Keratinocyte (primary cell): ENCODE measurements at regions not wholly inside any gene's neighbourhood (a gene's known extent, or its start where the extent isn't known, plus 50 kb on each side); places are given as distances from the start of the nearest gene placed in this dataset.

Source experiments
- EZH2 ChIP-seq: IDR thresholded peaks from one replicate; pipeline ENCODE4 v1.6.1; 2012; ENCODE audit warnings: inconsistent platforms, mild to moderate bottlenecking, low read length, moderate library complexity
- TF ChIP-seq, protein P1 (sequence below), 3 experiments: IDR thresholded peaks in 1 of 3; conservative IDR thresholded peaks in 1 of 3; optimal IDR thresholded peaks in 1 of 3; 2 replicates in 2 of 3; 3 replicates in 1 of 3; pipeline versions ENCODE3 to v1.5.1; 2011; ENCODE audit warnings: low read length in 3 of 3, mild to moderate bottlenecking in 3 of 3, moderate library complexity in 2 of 3, control low read depth in 1 of 3, inconsistent platforms in 1 of 3; ENCODE audit not compliant: insufficient read depth in 2 of 3; ENCODE audit errors: extremely low read depth in 1 of 3

DNA sequence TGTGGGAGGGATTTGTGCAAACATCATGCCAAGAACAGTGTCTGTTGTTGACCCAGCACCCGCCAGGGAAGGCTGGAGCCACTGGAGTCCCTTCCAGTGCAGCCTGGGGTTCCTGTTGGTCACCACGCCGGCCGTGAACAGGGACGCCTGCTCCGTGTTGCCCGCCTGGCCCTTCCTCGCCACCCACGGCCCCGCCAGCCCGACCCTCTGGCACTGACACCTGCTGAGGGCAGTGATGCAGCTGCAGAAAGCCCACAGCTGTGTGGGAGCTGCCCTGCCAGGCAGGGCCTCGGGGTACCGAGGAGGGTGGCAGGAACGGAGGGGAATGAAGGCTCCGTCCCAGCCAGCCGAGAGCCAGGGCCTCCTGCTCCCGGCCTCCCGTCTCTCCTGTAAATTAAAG lies 75.5 kb upstream of the SLCO4A1 start:
- TF ChIP-seq, protein P1, sequence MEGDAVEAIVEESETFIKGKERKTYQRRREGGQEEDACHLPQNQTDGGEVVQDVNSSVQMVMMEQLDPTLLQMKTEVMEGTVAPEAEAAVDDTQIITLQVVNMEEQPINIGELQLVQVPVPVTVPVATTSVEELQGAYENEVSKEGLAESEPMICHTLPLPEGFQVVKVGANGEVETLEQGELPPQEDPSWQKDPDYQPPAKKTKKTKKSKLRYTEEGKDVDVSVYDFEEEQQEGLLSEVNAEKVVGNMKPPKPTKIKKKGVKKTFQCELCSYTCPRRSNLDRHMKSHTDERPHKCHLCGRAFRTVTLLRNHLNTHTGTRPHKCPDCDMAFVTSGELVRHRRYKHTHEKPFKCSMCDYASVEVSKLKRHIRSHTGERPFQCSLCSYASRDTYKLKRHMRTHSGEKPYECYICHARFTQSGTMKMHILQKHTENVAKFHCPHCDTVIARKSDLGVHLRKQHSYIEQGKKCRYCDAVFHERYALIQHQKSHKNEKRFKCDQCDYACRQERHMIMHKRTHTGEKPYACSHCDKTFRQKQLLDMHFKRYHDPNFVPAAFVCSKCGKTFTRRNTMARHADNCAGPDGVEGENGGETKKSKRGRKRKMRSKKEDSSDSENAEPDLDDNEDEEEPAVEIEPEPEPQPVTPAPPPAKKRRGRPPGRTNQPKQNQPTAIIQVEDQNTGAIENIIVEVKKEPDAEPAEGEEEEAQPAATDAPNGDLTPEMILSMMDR (optimal IDR thresholded peaks at IDR 0.05 in 1 of 3, IDR thresholded peaks at IDR 0.05 in 1 of 3, conservative IDR thresholded peaks at IDR 0.05 in 1 of 3; ENCODE audit: extremely low read depth in 1 of 3, insufficient read depth in 2 of 3, low read length in 3 of 3): no peak
- TF ChIP-seq EZH2: no peak
